SK-N-SH treated with all-trans-retinoic acid at 6 μM for 48 hours (cell line): ENCODE measurements at regions not wholly inside any gene's neighbourhood (a gene's known extent, or its start where the extent isn't known, plus 50 kb on each side); places are given as distances from the start of the nearest gene placed in this dataset.

ENCODE experiments used
- GLIS3 ChIP-seq: fragments of 250-450 bp; sonication (Bioruptor Pico); IDR thresholded peaks from 2 replicates; pipeline ENCODE4 v1.5.0; 2020; ENCODE audit warnings: mild to moderate bottlenecking, moderate library complexity
- SNAI2 ChIP-seq: fragments of 250-450 bp; sonication (Bioruptor Pico); IDR thresholded peaks from 2 replicates; pipeline ENCODE4 v1.5.0; 2020; ENCODE audit warnings: mild to moderate bottlenecking, moderate library complexity
- TCF4 ChIP-seq: fragments of 250-450 bp; sonication (Bioruptor Pico); IDR thresholded peaks from 2 replicates; pipeline ENCODE4 v1.8.0; 2021; ENCODE audit warnings: mild to moderate bottlenecking, moderate library complexity, borderline replicate concordance
- TSHZ2 ChIP-seq: fragments of 250-450 bp; sonication (Bioruptor Pico); IDR thresholded peaks from 2 replicates; pipeline ENCODE4 v1.5.0; 2020; ENCODE audit warnings: mild to moderate bottlenecking, moderate library complexity
- ZNF565 ChIP-seq: fragments of 450-650 bp; formaldehyde crosslinking; conservative IDR thresholded peaks from 2 replicates; pipeline ENCODE4 v1.5.0; 2020; ENCODE audit warnings: low read depth, mild to moderate bottlenecking, moderate library complexity
- ZNF8 ChIP-seq: fragments of 450-650 bp; formaldehyde crosslinking; IDR thresholded peaks from 2 replicates; pipeline ENCODE4 v1.5.0; 2020; ENCODE audit warnings: mild to moderate bottlenecking, moderate library complexity
- TF ChIP-seq, protein P1 (sequence below): fragments of 250-450 bp; sonication (Bioruptor Pico); IDR thresholded peaks from 2 replicates; pipeline ENCODE4 v1.5.1; 2021; ENCODE audit warnings: mild to moderate bottlenecking, moderate library complexity

DNA sequence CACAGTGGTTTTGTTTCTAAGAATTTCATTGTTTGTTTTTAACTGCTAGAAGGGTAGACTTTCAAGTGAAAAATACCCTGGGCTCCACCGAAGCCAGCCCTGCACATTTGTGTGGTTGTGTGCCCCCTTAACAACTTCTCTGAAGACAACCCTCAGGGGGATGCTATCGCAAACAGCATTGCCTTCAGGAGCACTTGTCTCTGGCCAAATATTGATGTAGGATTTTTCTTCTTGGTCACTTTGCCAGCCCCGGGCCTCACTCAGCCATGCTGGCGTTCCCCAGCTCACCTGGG, 69.2 kb upstream of the SERP2 start:
- TF ChIP-seq SNAI2 (CRISPR knock-in tag) (no peak), GLIS3 (CRISPR knock-in tag) (no peak), ZNF8 (CRISPR knock-in tag) (no peak), TCF4 (CRISPR knock-in tag) (no peak), ZNF565 (CRISPR knock-in tag) (no peak), TSHZ2 (CRISPR knock-in tag) (no peak)
- TF ChIP-seq, protein P1, sequence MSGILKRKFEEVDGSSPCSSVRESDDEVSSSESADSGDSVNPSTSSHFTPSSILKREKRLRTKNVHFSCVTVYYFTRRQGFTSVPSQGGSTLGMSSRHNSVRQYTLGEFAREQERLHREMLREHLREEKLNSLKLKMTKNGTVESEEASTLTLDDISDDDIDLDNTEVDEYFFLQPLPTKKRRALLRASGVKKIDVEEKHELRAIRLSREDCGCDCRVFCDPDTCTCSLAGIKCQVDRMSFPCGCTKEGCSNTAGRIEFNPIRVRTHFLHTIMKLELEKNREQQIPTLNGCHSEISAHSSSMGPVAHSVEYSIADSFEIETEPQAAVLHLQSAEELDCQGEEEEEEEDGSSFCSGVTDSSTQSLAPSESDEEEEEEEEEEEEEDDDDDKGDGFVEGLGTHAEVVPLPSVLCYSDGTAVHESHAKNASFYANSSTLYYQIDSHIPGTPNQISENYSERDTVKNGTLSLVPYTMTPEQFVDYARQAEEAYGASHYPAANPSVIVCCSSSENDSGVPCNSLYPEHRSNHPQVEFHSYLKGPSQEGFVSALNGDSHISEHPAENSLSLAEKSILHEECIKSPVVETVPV (CRISPR knock-in tag), result no peak
